Gastroesophageal sphincter (tissue), 4 donors: ENCODE measurements at regions not wholly inside any gene's neighbourhood (a gene's known extent, or its start where the extent isn't known, plus 50 kb on each side); places are given as distances from the start of the nearest gene placed in this dataset.

Experiments used
- ATAC-seq: fragments of 150-250 bp; one replicate; pipeline ENCODE4 v1.9.1; 2016; ENCODE audit warnings: mild to moderate bottlenecking, moderate library complexity
- H3K27ac ChIP-seq, 4 donors: fragments of 200-600 bp; sonication (generic) in 3 of 4; 1 replicate in 3 of 4; 2 replicates in 1 of 4; pipeline ENCODE4 v1.5.1; 2016 to 2019
- H3K27me3 ChIP-seq: fragments of 200-600 bp; sonication (generic); one replicate; pipeline ENCODE4 v1.5.1; 2019
- H3K36me3 ChIP-seq, 2 donors: fragments of 200-600 bp; sonication (generic); one replicate each; pipeline ENCODE4 v1.5.1; 2019; ENCODE audit warnings: control low read depth in 1 of 2
- H3K4me1 ChIP-seq, 3 donors: fragments of 200-600 bp; sonication (generic); 1 replicate in 2 of 3; 2 replicates in 1 of 3; pipeline ENCODE4 v1.5.1; 2016 to 2019; ENCODE audit warnings: control low read depth in 2 of 3
- H3K4me3 ChIP-seq, 2 donors: fragments of 200-600 bp; sonication (generic); one replicate each; pipeline ENCODE4 v1.5.1; 2019; ENCODE audit warnings: mild to moderate bottlenecking in 1 of 2, moderate library complexity in 1 of 2
- H3K9me3 ChIP-seq, 3 donors: fragments of 200-600 bp; sonication (generic); one replicate each; pipeline ENCODE4 v1.5.1; 2017 to 2019; ENCODE audit warnings: control low read depth in 2 of 3
- EP300 ChIP-seq: sonication (generic); formaldehyde crosslinking; IDR thresholded peaks from one replicate; pipeline ENCODE4 v1.6.1; 2017; ENCODE audit warnings: antibody characterized with exemption, mild to moderate bottlenecking
- POLR2A ChIP-seq, 2 donors: fragments of 450-650 bp; IDR thresholded peaks; one replicate each; pipeline ENCODE4 v1.6.1; 2017; ENCODE audit warnings: antibody characterized with exemption in 2 of 2, mild to moderate bottlenecking in 2 of 2, moderate library complexity in 1 of 2
- POLR2AphosphoS5 ChIP-seq: sonication (generic); formaldehyde crosslinking; IDR thresholded peaks from one replicate; pipeline ENCODE4 v1.6.1; 2017; ENCODE audit warnings: antibody characterized with exemption
- WGBS, 2 donors: methylation state at CpG; one replicate each; pipeline ENCODE4 v1.1.5; 2018; ENCODE audit warnings: low coverage in 1 of 2; 5-methylcytosine and 5-hydroxymethylcytosine counted together
- TF ChIP-seq, protein P1 (sequence below), 4 experiments: fragments of 200-600 bp in 2 of 4; fragments of 450-650 bp in 2 of 4; sonication (generic) in 1 of 4; IDR thresholded peaks; one replicate each; pipeline ENCODE4 v1.5.1; 2017 to 2019; ENCODE audit warnings: antibody characterized with exemption in 4 of 4, mild to moderate bottlenecking in 2 of 4, moderate library complexity in 2 of 4

DNA sequence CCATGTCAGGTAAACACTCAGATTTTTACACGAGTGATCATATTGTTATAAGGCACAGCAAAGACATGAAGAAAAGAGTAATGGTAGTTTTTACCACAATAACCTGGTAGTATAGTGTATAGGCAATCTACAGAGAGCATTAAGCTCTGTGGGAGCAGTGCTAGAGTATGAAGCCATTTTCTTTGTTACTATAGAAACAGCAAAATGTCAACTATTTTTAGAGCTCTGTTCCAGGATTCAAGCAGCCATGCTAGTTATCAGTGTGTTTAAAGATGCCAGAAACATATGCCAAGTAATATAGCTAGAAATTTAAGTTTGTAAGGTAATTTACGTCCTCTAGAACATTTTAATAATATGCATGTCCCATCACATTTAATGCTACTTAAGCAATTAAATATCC, 77.6 kb upstream of the RGS18 start:
- no peak for ATAC-seq
- no peaks in the 10 kb centered on the region for H3K9me3 ChIP-seq

DNA sequence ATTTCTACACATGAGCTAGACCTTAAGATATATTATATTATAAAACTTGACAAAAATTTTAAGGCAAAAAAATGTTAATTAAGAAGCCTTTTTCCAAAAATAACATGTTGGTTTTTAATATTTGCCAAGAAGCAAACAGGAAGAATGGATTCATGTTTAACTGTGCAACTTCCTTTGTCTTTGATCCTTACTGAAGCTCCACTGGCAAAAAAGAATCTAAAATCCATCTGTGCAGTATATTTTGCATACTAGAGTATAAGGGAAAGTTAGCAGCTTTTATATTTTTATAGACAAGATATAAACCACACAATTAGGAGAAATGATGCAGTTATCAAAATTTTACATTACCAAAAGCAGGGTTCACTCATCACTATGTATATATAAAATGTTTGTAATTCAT, 76.9 kb upstream of the RGS18 start:
- no peak overlapping the region for H3K27ac ChIP-seq
- no peak overlapping the region for H3K4me3 ChIP-seq
- no peaks in the 10 kb centered on the region for H3K27me3 ChIP-seq
- no peaks in the 10 kb centered on the region for H3K9me3 ChIP-seq
- TF ChIP-seq POLR2AphosphoS5: no peak
- no peak for TF ChIP-seq POLR2A (IDR thresholded peaks at IDR 0.05)
- no peak for TF ChIP-seq EP300
- TF ChIP-seq, protein P1, sequence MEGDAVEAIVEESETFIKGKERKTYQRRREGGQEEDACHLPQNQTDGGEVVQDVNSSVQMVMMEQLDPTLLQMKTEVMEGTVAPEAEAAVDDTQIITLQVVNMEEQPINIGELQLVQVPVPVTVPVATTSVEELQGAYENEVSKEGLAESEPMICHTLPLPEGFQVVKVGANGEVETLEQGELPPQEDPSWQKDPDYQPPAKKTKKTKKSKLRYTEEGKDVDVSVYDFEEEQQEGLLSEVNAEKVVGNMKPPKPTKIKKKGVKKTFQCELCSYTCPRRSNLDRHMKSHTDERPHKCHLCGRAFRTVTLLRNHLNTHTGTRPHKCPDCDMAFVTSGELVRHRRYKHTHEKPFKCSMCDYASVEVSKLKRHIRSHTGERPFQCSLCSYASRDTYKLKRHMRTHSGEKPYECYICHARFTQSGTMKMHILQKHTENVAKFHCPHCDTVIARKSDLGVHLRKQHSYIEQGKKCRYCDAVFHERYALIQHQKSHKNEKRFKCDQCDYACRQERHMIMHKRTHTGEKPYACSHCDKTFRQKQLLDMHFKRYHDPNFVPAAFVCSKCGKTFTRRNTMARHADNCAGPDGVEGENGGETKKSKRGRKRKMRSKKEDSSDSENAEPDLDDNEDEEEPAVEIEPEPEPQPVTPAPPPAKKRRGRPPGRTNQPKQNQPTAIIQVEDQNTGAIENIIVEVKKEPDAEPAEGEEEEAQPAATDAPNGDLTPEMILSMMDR (IDR thresholded peaks at IDR 0.05): no peak
- no peaks in the 10 kb centered on the region for H3K36me3 ChIP-seq
- no peaks in the 10 kb centered on the region for H3K4me1 ChIP-seq
- no peak for ATAC-seq

More for the DNA sequence above, 77.6 kb upstream of the RGS18 start:
- Histone ChIP-seq H3K4me1 (no peaks in the 10 kb centered on the region), H3K27ac (no peak overlapping the region), H3K36me3 (no peaks in the 10 kb centered on the region), H3K27me3 (no peaks in the 10 kb centered on the region), H3K4me3 (no peak overlapping the region)
- TF ChIP-seq POLR2A (IDR thresholded peaks at IDR 0.05) (no peak), EP300 (no peak), POLR2AphosphoS5 (no peak)
- TF ChIP-seq, protein P1 (IDR thresholded peaks at IDR 0.05): no peak
- WGBS, 2 donors: 27 to 51% methylated on average over 2 of the region's 2 CpGs

DNA sequence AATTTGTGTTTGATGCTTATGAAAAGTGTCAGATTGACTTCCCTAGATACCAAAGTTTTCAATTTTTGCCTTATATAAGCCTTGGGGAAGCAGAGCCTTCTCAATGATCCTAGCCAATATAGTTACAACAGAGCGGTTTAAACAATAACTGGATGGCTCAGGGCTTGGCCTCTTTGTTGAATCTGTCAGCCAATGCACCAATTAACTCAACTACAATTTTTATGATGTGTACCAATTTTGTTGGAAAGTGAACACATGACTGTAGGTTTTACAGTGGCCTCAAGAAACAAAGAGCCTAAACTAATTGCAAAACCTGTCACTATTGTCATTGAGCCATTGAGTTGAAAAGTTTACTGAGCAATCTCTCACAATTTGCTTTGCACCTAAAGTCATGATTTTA, 71.6 kb upstream of the RGS18 start:
- 75 to 83% methylated on average over 1 of the region's 1 CpG for WGBS, 2 donors

DNA sequence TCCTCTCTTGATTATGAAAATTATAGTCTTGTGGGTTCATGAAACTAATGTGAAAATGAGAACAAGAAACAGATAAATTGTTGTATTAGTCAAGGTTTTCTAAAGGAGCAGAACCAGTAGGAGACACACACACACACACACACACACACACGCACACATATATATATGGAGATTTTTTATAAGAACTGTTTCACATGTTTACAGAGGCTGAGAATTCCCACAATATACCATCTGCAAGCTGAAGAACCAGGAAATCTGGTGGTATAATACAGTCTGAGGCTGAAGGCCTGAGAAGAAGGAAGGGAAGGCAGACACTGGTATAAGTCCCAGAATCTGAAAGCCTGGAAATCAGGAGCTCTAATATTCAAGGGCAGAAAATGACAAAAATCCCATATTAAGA, 70.9 kb upstream of the RGS18 start:
- Histone ChIP-seq H3K36me3 (no peaks in the 10 kb centered on the region), H3K27ac (no peak overlapping the region), H3K9me3 (no peaks in the 10 kb centered on the region), H3K27me3 (no peaks in the 10 kb centered on the region), H3K4me3 (no peak overlapping the region), H3K4me1 (no peaks in the 10 kb centered on the region)
- TF ChIP-seq, protein P1 (IDR thresholded peaks at IDR 0.05): no peak
- TF ChIP-seq EP300 (no peak), POLR2AphosphoS5 (no peak), POLR2A (IDR thresholded peaks at IDR 0.05) (no peak)
- WGBS, 2 donors: 58 to 78% methylated on average over 1 of the region's 1 CpG
- ATAC-seq: no peak

More for the DNA sequence above, 71.6 kb upstream of the RGS18 start:
- Histone ChIP-seq H3K27ac (no peak overlapping the region), H3K4me1 (no peaks in the 10 kb centered on the region), H3K36me3 (no peaks in the 10 kb centered on the region), H3K9me3 (no peaks in the 10 kb centered on the region), H3K4me3 (no peak overlapping the region), H3K27me3 (no peaks in the 10 kb centered on the region)
- TF ChIP-seq POLR2A (IDR thresholded peaks at IDR 0.05): no peak
- no peak for TF ChIP-seq POLR2AphosphoS5
- TF ChIP-seq, protein P1 (IDR thresholded peaks at IDR 0.05): no peak
- TF ChIP-seq EP300: no peak
- no peak for ATAC-seq

- WGBS, 2 donors: 0 to 35% methylated on average over 1 to 2 of the region's 2 CpGs
- no peaks in the 10 kb centered on the region for H3K36me3 ChIP-seq
Measured at GRCh38 chr1:192088496-192088895, 69.8 kb upstream of the RGS18 start.

More at GRCh38 chr1:192088496-192088895, 69.8 kb upstream of the RGS18 start:
- ATAC-seq: no peak
- Histone ChIP-seq H3K4me1 (no peaks in the 10 kb centered on the region), H3K4me3 (no peak overlapping the region), H3K27ac (no peak overlapping the region), H3K27me3 (no peaks in the 10 kb centered on the region), H3K9me3 (no peaks in the 10 kb centered on the region)
- TF ChIP-seq EP300 (no peak), POLR2AphosphoS5 (no peak), POLR2A (IDR thresholded peaks at IDR 0.05) (no peak)
- TF ChIP-seq, protein P1 (IDR thresholded peaks at IDR 0.05): no peak
